ENCODE measurements at regions not wholly inside any gene's neighbourhood (a gene's known extent, or its start where the extent isn't known, plus 50 kb on each side); places are given as distances from the start of the nearest gene placed in this dataset.

DNA sequence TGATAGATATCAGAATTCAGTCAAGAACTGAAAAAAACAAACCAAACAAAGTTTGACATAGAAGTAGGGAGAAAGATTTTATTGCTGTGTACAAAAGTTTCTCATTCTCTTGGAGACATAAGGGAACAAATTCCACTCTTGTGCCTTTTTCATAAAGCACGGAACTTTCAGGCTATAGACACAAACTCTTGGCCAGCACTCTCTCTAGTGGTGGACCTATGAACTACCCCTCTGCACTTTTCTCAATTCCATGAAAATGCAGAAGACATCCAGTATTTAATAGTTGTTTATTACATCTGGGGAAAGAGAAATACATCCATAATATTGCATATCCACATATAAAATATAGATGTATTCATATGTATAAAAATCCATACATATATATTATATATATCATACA, 291.6 kb upstream of the HS3ST1 start:
- TF ChIP-seq, protein P1, sequence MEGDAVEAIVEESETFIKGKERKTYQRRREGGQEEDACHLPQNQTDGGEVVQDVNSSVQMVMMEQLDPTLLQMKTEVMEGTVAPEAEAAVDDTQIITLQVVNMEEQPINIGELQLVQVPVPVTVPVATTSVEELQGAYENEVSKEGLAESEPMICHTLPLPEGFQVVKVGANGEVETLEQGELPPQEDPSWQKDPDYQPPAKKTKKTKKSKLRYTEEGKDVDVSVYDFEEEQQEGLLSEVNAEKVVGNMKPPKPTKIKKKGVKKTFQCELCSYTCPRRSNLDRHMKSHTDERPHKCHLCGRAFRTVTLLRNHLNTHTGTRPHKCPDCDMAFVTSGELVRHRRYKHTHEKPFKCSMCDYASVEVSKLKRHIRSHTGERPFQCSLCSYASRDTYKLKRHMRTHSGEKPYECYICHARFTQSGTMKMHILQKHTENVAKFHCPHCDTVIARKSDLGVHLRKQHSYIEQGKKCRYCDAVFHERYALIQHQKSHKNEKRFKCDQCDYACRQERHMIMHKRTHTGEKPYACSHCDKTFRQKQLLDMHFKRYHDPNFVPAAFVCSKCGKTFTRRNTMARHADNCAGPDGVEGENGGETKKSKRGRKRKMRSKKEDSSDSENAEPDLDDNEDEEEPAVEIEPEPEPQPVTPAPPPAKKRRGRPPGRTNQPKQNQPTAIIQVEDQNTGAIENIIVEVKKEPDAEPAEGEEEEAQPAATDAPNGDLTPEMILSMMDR (IDR thresholded peaks at IDR 0.05): peak in 1 of 3 donors; percentile 12
- no peak for DNase-seq (ENCODE audit: low spot score)
- ATAC-seq (ENCODE audit: low FRiP score): no peak

- TF ChIP-seq, protein P1 (IDR thresholded peaks at IDR 0.05): no peak
- DNase-seq (ENCODE audit: low spot score) (no peak), ATAC-seq (ENCODE audit: low FRiP score) (no peak)
Observed at GRCh38 chr4:11719879-11720278, 291.2 kb upstream of the HS3ST1 start.

GRCh38 chr4:11715753-11716521, 287.2 kb upstream of the HS3ST1 start:
- no peak for ATAC-seq (ENCODE audit: low FRiP score)
- TF ChIP-seq, protein P1 (IDR thresholded peaks at IDR 0.05): no peak
- no peak for DNase-seq (ENCODE audit: low spot score)

DNA sequence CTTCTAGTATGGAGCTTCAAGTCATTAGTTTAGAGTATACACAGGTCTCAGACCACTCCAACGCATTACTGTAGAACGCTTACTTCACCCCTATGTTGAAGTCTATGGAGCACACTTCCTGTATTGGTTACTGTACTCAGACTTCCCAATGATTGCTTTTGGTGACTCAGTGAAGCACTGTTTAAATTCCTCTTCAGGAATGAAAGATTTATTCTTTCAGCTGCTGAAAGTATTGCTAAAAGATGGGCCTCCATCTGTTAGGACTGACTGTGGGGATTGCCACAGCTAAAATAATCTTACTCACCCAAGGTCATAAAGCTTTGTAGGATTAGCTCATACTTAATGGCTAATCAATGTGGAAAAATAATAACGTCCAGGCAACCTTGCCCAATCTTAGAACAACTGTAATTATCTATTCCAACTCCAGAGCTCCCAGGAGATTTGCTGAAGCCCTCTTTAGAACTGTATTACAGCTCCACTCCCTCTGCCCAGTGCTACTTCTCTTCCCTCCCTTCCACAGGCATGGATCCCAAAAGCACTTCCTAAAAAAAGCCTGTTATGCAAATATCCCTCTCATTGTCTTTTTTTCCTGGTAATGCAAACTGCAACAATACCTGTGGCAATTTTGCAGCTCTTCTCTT, 281.9 kb upstream of the HS3ST1 start:
- DNase-seq (ENCODE audit: low spot score): no peak
- ATAC-seq (ENCODE audit: low FRiP score): no peak
- TF ChIP-seq, protein P1 (IDR thresholded peaks at IDR 0.05): no peak

- DNase-seq (ENCODE audit: low spot score) (no peak), ATAC-seq (ENCODE audit: low FRiP score) (no peak)
- TF ChIP-seq, protein P1 (IDR thresholded peaks at IDR 0.05): no peak
Observed at GRCh38 chr4:11704186-11704830, 275.6 kb upstream of the HS3ST1 start.

DNA sequence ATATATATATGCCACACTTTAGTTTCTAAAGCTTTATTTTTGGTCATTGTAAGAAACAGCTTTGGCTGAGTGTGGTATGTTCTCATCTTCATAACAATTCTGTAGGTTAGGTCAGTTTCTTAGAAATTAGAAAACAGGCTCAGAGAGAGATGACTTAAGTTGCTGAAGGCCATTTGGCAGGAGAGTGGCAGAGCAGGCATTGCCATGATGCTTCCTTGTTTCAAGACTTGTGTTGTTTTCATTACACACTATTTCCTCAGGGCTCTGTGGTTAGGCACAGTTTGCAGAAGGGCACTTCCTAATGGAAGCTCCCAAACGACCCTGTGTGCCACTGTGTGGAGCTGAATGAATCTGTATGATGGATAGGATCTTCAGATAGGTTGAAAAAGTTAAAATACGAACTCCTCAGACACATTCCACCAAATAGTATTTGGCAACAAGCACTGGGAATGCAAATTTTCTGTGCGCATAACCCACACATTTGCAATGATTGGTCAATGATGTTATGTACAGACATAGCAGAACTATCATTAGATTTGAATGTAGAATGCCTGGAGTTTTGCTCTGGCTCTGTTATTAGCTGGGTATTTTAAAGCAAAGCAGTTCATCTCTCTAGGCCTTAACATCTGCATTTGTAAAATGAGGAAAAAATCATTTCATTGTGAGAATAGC, 274.3 kb upstream of the HS3ST1 start:
- DNase-seq (ENCODE audit: low spot score) (no peak), ATAC-seq (ENCODE audit: low FRiP score) (no peak)
- TF ChIP-seq, protein P1 (IDR thresholded peaks at IDR 0.05): no peak
